NCI-H2029 treated with DMSO at 0.1 percent for 48 hours (cell line): ENCODE measurements at regions not wholly inside any gene's neighbourhood (a gene's known extent, or its start where the extent isn't known, plus 50 kb on each side); places are given as distances from the start of the nearest gene placed in this dataset.
"Not testable (repeated sequence)": the region's sequence is repeated elsewhere in the genome, so short reads cannot be mapped to it uniquely, and the experiment has no call there.

Source experiments
- DNase-seq: peaks from one replicate; lab custom pipeline; 2025; lab: John Stamatoyannopoulos, UW

DNA sequence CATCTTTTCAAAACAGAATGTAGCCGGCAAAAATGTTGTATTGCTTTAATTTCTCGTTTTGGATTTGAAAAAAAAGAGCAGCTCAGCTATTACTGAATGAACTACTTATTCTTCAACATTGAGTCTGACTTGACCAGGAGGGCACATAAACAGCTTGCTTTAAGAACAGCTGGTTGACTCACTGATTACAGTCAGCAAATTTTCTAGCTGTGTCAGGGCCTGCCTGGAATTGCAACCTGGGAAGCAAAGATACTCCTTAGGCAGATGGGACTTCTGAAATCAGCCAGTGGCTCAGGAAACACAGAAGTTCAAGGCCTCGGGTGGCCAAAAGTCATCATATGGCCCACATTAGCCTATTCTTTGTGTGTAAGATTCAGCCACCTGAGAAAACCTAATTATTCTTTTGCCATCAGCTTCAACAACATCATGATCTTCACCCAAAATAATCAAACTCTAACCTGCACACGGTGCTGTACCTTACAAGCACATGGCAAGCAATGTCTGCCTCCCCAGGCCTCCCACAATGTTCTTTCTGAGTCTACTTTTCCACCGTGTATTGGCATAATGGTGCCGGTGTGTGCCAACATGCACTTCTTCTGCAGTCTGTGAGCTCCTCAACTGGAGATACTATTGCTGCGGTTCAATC, 307.2 kb downstream of the HHIPL2 start:
- DNase-seq: no peak

DNA sequence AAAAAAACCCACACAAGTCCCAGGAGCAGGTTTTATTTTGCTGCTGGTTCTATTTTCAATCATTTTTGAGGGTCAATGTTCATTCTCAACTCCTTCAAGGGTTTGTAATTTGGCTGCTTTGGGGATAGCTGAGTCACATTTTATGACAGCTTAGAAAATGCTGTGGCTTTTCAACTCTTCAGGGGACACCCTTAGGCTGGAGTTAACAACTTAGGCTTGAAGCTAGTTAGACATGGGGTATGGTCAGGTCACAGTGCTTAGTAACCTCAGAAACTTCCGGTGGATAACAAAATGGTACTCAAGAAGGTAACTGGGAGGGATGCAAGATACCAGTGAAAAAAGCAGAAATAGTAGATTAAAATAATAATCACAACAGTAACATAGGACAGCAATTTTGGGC, 308.8 kb downstream of the HHIPL2 start:
- no peak for DNase-seq

DNA sequence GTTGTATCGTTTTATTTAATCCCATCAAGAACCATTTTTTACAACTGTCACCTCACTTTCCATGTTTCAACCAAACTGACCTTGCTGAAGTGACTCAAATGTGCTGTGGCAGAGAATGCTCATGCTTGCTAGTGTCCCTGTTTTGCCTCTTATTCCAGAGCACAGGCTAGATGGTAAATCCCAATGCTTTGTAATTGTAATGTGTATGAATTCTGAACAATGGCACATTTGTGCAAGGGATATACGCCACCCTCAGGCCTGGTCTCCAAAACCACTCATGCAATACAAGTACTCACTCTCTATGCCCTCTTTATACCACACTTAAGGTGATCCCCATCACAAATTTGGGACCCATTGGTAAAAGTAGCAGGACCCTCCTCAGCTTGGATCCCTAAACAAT, 313.6 kb downstream of the HHIPL2 start:
- no peak for DNase-seq

DNA sequence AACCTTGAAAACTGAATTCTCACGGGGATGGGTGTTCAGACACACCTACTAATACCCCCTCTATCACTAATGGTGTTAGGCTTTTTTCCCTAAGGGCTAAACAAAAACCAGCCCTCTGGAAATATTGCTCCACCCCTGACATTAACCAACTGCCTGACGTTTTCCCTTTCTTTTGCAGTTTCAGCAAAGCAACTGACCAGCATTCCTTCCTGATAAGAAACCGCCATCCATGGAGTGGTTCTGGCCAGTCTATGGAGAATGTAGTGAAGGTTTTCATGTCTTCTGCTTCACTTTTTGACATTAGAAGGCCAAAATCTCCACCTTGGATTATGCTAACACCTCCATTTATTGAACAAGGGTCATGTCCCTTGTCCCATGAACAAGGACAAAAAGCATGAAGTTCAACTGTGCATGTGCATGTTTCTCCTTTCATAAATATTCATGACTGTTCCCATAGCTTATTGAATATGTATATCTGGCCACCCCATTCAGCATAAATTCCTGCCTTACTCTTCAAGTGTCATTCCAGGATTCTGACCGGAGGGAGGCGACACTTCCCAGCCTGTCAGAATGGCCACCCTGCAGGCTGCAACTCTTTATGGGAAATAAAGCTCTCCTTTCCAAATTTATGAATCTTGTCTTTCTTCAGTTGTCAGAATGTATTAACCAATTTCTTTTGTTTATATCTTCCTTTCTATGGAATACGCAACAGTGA, 314.3 kb downstream of the HHIPL2 start:
- no peak for DNase-seq

DNA sequence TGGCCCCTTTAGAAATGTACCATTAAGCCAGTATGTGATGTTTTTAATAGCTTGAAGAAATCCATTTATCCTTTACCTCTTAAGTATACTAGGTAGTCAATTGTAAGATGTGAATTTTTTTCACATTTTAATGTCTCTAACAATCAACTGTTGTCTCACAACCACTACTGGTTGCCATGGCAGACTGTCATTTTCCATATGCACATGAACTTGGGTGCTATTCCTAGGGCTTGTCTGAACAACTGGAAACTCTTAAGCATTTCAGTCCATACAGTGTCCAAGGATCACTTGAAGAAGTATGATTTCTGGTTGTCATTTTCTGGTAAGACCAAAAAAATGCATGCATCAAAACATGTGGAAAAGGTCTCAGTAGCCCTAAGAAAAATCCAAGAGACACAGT, 315.1 kb downstream of the HHIPL2 start:
- no peak for DNase-seq

DNA sequence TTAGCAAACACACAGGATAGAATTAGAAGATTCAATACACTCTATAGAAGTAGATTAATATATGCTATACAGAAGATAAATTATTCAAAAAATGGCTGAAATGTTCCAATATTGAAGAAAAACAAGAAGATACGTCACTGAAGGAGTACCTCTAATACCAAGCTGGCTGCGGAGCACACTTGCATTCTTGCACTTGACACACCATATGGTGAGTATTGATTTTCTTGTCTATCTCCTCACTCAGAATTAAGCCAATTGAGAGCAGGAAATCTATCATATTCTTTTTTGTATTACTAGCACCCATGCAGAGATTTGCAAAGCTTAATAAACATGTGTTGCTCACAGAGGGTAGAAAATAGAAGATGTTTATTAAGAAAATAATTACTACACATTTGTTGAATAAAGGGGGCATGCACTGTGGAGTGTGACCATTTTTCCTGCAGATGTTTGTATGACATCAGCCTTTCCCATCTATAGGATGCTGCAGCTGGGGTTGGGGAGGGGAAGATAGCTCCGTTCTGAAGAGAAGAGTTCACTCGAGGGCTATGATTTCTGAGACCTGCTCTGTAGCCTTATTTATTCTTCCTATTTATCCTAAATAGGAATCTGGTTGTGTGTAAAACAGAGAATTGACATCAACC, 318.1 kb downstream of the HHIPL2 start:
- no peak for DNase-seq

DNA sequence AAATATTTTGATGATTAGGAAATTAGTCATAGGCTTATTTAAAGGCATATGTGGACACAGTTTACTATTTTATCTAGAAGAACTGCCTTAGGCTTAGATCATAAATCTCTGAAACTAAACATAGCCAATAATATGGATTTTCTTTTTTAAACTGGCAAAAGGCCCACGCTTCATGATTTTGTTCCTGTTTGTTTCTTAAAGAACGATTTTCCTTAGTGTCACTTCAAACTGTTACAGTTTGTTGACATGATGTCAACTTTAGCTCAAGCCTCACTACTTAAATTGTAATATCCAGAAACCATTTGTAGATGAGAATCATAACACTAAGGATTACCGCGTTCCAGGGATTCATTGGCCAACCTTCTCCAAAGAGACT, 322.6 kb downstream of the HHIPL2 start:
- DNase-seq: no peak

DNA sequence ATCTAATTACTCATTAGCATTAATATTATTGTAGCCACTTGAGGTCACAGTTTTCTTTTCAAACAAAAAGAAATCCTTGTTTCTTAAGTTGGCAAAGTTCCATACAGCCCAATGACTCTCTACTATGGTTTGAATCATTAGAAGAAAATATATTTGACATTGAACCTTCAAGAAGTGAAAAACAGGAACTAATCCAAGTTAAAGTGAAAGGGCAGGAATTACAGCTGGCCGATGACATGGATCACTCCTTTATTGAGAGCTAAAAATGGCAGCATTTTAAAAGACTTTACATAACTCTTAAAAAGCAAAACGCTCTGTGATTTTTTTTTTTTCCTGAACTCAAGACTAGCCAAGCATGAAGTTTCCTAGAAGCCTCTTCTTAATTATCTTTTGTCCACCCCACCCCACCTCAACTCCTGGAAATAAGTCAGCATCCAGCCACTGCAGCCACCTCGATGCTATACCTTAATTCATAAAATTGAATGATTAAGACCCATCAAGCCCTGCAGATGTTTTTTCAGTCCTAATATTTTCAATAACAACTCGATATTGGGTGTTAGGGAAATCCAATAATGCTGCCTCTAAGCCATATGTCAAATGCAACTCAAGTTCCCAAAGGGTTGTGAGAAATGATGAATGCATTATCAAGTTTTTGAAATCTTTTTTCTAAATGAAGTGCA, 323.1 kb downstream of the HHIPL2 start:
- DNase-seq: no peak

DNA sequence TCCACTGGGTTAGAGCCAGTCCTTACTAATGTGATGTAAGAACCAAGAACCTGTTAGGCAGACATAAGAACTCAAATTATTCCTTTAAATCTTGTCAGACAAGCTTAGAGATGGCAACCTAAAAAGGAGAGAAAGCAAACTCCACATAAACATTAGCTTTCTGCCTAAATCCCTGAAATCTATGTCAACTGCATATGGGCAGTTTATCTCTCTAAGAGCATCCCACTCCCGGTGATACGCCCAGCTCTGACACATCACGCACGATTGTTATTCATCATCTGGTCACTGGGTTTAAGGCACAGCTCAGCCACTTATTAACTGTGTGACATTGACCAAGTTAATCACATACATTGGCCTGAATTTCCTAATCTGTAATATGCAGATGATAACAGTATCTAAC, 323.7 kb downstream of the HHIPL2 start:
- no peak for DNase-seq

DNA sequence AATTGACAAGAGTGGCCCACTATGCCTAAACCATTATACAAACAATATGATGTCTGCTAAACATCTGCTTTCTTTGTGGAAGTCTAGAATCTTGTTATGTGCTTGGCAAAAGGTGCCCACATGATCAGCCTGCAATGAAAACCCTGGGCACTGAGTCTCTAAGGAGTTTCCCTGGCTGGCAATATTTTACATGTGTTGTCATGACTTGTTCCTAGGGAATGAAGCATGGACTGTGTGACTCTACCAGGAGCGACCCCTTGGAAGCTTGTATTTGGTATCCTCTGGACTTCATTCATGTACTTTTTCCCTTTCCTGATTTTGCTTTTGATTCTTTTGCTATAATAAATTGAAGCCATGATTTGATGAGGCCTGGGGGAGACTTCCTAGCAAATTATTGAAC, 324.9 kb downstream of the HHIPL2 start:
- no peak for DNase-seq

DNA sequence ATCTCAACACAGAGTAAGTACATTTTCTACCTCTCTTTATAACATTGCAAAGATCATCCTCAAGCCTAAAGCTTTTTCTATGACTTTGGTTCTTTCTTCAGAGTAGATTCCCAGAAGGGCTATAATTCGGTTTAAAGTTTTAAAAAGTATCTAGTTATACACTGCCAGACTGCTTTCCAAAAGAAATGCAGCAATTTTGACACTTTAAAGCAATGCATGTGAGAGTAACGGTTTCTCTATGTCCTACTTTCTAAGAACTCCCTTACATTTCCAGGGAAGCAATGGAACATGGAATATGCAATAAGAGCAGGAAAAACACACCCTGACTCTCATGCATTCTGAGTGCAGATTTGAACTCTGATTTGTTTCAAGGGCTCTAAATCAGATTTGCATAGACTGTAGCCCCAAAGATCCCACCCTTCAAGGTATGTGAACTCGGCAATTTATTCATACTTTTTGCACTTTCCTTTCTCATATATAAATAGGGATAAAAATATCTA, 331.6 kb downstream of the HHIPL2 start:
- DNase-seq: no peak

DNA sequence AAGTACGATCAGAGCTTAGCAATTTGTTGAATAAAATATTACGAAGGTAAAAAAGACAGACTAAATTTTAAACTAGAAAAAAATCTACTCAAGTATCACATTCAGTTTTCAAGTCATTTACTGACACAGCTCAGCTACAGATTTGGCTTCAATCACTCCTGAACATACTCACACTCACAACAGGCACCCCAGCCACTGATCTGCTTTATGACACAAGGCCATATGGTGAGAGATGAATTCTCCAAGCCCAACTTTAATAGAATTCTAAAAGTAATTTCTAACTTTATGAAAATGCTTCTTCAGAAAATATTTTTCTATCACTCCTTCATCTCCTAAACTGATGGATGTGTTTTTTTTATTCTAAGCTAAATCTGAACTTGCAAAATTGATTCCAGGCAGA, 337.1 kb downstream of the HHIPL2 start:
- DNase-seq: no peak

DNA sequence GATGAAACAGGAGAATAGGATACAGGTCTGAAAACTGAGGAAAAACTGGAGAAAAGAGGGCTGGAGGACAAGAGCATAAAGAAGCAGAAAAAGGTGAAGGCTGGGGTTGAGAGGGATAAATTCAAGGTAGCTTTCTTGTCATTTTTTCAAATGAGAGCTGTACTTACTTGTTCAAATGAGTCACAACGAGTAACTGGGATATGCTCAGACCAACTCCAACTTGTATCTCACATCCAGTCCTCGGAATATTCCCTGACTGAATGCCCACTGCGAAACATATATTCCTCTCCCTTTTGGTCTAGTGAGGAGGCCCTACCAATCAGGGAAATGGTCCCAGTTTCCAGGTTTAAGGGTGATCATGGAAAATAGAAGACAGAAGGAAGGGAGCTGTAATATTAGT, 343.4 kb downstream of the HHIPL2 start:
- no peak for DNase-seq

DNA sequence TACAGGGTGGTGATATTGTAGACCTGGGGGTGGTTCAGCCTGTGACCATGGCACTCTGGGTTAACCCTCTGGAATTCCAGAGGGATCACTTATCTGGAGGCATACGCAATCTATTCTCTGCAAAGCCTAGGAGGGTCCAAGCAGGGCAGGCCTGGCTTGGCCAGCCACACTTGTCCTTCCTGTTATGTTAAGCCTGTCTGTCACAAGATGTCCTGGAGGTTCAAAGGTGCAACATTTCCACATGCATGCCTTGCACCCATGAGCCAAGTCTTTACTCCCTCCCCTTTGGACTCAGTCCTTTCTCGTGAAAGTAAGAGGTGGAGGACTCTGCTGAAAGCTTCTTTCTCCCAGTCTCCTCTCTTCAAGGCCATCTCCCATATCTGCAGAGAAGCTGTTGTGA, 345.1 kb downstream of the HHIPL2 start:
- no peak for DNase-seq

DNA sequence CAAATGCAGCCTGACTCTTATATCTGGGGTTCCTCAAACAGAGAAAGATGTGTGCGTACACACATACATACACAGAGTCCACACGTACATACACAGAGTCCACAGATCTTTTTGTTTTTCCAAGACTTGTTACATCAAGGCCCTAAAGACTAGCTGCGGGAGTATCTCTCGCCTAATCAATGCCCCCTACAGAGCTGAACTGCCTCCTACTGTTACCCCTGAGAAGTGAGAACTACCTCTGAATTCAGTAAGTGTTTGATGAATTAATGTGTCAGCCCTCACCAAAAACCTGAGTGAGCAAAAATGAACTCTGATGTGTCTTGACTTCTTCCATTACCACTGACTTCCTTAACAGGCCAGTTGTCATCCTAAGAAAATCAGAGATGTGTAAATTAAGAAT, 351.2 kb downstream of the HHIPL2 start:
- DNase-seq: no peak

DNA sequence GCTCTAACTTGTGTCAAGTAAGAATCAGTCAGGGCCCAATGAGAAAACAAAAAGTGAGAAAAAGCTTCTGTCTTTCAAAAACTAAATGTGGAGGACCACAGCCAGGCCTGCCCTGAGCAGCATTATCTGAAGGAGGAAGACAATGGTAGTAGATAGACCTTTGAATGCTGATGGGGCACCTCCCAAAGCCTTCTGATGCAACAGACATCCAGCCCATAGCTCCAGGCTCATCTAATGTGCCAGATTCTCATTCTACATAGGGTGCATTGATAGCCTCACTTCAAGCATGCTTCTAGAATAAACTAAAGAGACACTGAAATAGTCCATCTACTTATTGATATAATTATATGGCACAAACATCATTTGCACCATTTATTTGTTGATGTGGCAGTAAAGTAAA, 351.6 kb downstream of the HHIPL2 start:
- DNase-seq: no peak

DNA sequence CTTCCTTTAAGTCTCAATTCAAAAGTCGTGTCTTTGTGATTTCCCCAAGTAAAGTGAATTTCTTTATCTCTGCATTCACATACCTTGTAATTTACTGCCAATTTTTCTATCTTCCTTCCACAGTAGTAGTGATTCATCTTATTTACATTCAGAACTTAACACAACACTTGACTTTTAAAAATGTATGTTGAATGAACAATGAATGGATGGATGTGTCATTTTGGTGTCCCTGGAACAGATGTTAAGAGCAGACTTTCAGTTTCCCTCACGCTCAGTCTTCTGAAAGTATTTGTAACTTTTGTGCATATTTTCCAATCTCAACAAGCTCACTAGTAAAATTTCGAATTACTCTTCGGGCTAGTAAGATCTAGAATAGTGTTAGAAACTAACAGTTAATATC, 352.0 kb downstream of the HHIPL2 start:
- DNase-seq: no peak

DNA sequence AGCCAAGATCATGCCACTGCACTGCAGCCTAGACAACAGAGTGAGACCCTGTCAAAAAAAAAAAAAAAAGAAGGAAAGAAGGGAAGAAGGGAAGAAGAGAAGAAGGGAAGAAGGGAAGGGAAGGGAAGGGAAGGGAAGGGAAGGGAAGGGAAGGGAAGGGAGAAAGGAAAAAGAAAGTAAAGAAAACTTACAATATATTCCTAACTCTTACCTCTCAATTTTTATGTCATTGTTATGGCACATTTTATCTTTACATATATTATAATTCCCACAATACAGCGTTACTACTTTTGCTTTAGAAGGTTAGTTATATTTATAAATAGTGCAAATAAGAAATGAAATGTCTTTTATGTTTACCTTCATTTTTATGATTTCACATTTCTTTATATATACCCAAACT, 358.7 kb downstream of the HHIPL2 start:
- DNase-seq: no peak

DNA sequence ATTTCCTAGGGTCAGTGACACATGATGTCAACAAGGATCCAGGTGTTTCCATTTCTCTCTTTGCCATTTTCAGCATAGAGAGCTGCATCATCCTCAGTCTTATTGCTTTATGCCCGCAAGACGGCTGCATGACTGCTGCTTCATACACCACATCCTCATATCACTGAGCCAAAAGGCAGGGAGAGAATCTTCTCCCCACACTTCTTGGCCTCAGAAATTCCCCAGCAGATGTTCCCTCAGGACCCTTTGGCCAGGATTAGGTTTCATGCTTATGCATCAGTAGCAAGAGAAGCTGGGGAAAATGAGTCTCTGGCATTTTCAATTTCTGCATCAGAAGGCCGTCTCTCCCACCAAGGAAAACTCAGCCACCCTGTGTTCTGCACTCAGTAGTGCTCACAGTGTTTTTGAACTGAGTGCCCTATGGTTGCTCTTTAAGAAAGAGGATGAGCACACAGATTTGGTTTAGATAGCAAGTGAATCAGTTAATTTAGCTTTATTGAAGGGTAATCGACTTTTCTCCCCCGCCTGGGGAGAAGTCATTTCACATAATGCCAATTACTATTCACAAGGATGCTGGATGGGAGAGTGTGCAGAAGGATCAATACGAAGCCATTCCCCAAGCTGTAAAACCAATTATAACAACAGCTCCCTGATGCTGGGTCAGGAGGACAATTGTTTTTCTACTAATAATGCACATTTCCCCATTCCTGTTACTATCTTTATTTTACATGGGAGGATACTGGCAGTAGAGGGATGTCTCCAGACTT, 360.2 kb downstream of the HHIPL2 start:
- DNase-seq: no peak

DNA sequence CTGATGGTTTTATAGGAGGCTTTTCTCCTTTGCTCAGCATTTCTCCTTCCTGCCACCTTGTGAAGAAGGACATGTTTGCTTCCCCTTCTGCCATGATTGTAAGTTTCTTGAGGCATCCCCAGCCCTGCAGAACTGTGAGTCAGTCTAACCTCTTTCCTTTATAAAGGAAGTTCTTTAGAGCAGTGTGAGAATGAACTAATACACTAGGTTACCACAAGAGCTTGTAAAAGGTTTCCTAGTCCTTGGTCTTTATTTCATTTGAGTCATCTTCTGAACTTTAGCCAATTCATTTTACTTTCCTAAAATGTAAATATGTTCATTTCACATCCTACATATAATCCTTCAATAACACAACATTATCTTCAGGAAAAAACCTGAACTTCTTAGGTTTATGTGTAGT, 365.3 kb downstream of the HHIPL2 start:
- no peak for DNase-seq

DNA sequence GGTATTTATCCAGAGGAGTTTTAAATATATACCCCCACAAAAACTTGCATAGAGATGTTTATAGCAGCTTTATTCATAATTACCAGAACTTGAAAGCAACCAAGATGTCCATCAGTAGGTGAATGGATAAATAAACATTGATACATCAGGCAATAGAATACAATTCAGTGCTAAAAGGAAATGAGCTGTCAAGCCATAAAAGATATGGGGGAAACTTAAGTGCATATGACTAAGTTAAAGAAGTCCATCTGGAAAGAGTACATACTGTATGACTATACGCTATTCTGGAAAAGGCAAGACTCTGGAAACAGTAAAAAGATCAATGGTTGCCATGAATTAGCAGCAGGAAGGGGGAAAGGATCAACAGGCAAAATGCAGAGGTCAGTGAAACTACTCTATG, 366.7 kb downstream of the HHIPL2 start:
- no peak for DNase-seq

DNA sequence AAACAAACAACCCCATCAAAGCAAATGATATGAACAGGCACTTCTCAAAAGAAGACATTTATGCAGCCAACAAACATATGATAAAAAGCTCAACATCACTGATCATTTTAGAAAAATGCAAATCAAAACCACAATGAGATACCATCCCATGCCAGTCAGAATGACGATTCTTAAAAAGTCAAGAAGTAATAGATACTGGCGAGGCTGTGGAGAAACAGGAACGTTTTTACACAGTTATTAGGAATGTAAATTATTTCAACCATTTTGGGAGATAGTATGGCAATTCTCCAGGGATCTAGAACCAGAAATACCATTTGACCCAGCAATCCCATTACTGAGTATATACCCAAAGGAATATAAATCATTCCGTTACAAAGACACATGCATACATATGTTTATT, 370.4 kb downstream of the HHIPL2 start:
- DNase-seq: not testable (repeated sequence)
